ENCODE measurements at regions not wholly inside any gene's neighbourhood (a gene's known extent, or its start where the extent isn't known, plus 50 kb on each side); places are given as distances from the start of the nearest gene placed in this dataset.

DNA sequence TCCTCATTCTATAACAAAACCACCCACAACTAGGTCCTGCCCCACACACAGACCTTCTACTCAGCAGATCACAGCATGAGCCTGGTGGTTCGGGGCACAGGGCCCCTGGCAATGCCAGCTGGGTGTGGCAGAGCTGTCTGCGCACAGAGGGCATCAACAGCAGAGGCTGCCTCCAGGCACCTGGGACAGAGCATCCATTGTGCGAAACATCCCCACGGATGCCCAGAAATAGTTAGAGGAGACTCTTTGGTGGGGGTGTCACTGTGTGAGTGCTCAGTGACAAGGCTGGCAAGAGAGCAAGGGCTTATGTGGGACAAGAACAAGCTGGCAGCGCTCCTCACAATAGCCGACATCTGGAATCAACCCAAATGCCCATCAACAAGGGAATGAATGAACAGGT lies 487.4 kb upstream of the PROK2 start:
- Histone ChIP-seq H4K20me1 (replicated peaks; ENCODE audit: insufficient read depth) (no peaks in the 10 kb centered on the region), H2AFZ (no peak overlapping the region), H3K4me2 (no peak overlapping the region), H3K4me3 (no peak overlapping the region), H3K27me3 (ENCODE audit: insufficient read depth) (no peaks in the 10 kb centered on the region), H3K79me2 (replicated peaks; ENCODE audit: insufficient read depth) (no peaks in the 10 kb centered on the region), H3K4me1 (ENCODE audit: insufficient read depth) (no peaks in the 10 kb centered on the region; the same call in 1 of the 2 replicates), H3F3A (replicated peaks; ENCODE audit: low read depth) (no peaks in the 10 kb centered on the region), H3K9me2 (ENCODE audit: insufficient read depth) (peaks cover 2% of the 10 kb centered on the region; the same call in 1 of the 2 replicates), H3K36me3 (ENCODE audit: insufficient read depth) (no peaks in the 10 kb centered on the region), H3K27ac (ENCODE audit: low read depth) (no peak overlapping the region)
- H3K27me3 Mint-ChIP-seq (ENCODE audit: insufficient read depth, low read depth, poor library complexity) = peaks cover 6% of the 10 kb centered on the region
- H3K36me3 Mint-ChIP-seq (ENCODE audit: low read depth) = no peaks in the 10 kb centered on the region
- no peak overlapping the region for H3K27ac Mint-ChIP-seq
- no peak overlapping the region for H3K4me3 Mint-ChIP-seq
- no peaks in the 10 kb centered on the region for H3K9me3 Mint-ChIP-seq
- ATAC-seq = no peak
- TF ChIP-seq, protein P1, sequence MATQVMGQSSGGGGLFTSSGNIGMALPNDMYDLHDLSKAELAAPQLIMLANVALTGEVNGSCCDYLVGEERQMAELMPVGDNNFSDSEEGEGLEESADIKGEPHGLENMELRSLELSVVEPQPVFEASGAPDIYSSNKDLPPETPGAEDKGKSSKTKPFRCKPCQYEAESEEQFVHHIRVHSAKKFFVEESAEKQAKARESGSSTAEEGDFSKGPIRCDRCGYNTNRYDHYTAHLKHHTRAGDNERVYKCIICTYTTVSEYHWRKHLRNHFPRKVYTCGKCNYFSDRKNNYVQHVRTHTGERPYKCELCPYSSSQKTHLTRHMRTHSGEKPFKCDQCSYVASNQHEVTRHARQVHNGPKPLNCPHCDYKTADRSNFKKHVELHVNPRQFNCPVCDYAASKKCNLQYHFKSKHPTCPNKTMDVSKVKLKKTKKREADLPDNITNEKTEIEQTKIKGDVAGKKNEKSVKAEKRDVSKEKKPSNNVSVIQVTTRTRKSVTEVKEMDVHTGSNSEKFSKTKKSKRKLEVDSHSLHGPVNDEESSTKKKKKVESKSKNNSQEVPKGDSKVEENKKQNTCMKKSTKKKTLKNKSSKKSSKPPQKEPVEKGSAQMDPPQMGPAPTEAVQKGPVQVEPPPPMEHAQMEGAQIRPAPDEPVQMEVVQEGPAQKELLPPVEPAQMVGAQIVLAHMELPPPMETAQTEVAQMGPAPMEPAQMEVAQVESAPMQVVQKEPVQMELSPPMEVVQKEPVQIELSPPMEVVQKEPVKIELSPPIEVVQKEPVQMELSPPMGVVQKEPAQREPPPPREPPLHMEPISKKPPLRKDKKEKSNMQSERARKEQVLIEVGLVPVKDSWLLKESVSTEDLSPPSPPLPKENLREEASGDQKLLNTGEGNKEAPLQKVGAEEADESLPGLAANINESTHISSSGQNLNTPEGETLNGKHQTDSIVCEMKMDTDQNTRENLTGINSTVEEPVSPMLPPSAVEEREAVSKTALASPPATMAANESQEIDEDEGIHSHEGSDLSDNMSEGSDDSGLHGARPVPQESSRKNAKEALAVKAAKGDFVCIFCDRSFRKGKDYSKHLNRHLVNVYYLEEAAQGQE (IDR thresholded peaks at IDR 0.05; ENCODE audit: unreplicated experiment) = no peak
- TF ChIP-seq ZNF331 (CRISPR knock-in tag; IDR thresholded peaks at IDR 0.05; ENCODE audit: low read depth) (no peak), ZNF114 (CRISPR knock-in tag; IDR thresholded peaks at IDR 0.05) (no peak), CREB1 (CRISPR knock-in tag; IDR thresholded peaks at IDR 0.05; ENCODE audit: low read depth) (no peak), NANOG (IDR thresholded peaks at IDR 0.05; ENCODE audit: borderline replicate concordance) (no peak), EZH2 (IDR thresholded peaks at IDR 0.05; ENCODE audit: low read depth, unreplicated experiment) (no peak), POLR2AphosphoS5 (IDR thresholded peaks at IDR 0.05; ENCODE audit: low read depth) (no peak), EZH2phosphoT487 (IDR thresholded peaks at IDR 0.05; ENCODE audit: unreplicated experiment) (no peak)
- TF ChIP-seq, protein P2, sequence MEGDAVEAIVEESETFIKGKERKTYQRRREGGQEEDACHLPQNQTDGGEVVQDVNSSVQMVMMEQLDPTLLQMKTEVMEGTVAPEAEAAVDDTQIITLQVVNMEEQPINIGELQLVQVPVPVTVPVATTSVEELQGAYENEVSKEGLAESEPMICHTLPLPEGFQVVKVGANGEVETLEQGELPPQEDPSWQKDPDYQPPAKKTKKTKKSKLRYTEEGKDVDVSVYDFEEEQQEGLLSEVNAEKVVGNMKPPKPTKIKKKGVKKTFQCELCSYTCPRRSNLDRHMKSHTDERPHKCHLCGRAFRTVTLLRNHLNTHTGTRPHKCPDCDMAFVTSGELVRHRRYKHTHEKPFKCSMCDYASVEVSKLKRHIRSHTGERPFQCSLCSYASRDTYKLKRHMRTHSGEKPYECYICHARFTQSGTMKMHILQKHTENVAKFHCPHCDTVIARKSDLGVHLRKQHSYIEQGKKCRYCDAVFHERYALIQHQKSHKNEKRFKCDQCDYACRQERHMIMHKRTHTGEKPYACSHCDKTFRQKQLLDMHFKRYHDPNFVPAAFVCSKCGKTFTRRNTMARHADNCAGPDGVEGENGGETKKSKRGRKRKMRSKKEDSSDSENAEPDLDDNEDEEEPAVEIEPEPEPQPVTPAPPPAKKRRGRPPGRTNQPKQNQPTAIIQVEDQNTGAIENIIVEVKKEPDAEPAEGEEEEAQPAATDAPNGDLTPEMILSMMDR (conservative IDR thresholded peaks at IDR 0.05; ENCODE audit: low read depth in 2 of 2) = no peak
- DNase-seq (ENCODE audit: low spot score) = no peak
- peaks cover 26% of the 10 kb centered on the region for H3K4me1 Mint-ChIP-seq

DNA sequence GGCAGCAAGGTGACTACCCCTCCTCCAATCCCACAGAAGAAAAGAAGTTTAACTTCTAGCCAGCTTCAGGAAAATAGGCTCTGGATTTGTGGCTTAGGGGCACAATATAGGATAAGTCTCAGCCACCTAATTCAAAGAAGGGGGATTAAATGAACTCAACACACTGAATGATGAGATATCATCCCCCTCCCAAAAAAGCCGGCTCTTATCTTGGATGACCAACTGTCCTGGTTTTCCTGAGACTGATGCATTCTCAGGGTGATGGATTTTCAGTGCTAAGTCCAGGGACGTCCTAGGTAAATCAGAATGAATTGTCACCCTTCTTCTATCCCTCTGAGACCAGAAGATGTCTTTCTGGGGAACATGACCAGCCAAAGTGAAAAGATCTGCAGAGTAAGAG lies 487.0 kb upstream of the PROK2 start:
- Mint-ChIP-seq H3K27me3 (ENCODE audit: insufficient read depth, low read depth, poor library complexity) (peaks cover 6% of the 10 kb centered on the region), H3K36me3 (ENCODE audit: low read depth) (no peaks in the 10 kb centered on the region), H3K4me3 (no peak overlapping the region), H3K27ac (no peak overlapping the region), H3K4me1 (peaks cover 26% of the 10 kb centered on the region), H3K9me3 (no peaks in the 10 kb centered on the region)
- Histone ChIP-seq H3K9me2 (ENCODE audit: insufficient read depth) (peaks cover 2% of the 10 kb centered on the region; the same call in 1 of the 2 replicates), H2AFZ (no peak overlapping the region), H3K4me3 (no peak overlapping the region), H3K27me3 (ENCODE audit: insufficient read depth) (no peaks in the 10 kb centered on the region), H3K79me2 (replicated peaks; ENCODE audit: insufficient read depth) (no peaks in the 10 kb centered on the region), H4K20me1 (replicated peaks; ENCODE audit: insufficient read depth) (no peaks in the 10 kb centered on the region), H3K4me2 (no peak overlapping the region), H3K4me1 (ENCODE audit: insufficient read depth) (no peaks in the 10 kb centered on the region; the same call in 1 of the 2 replicates), H3K27ac (ENCODE audit: low read depth) (no peak overlapping the region), H3K36me3 (ENCODE audit: insufficient read depth) (no peaks in the 10 kb centered on the region), H3F3A (replicated peaks; ENCODE audit: low read depth) (no peaks in the 10 kb centered on the region)
- DNase-seq (ENCODE audit: low spot score) = no peak
- ATAC-seq = no peak
- TF ChIP-seq, protein P2 (conservative IDR thresholded peaks at IDR 0.05; ENCODE audit: low read depth in 2 of 2) = no peak
- no peak for TF ChIP-seq JUNB (IDR thresholded peaks at IDR 0.05; ENCODE audit: unreplicated experiment)
